ENCODE measurements at regions not wholly inside any gene's neighbourhood (a gene's known extent, or its start where the extent isn't known, plus 50 kb on each side); places are given as distances from the start of the nearest gene placed in this dataset.

GRCh38 chr7:156445997-156446761, 194.4 kb upstream of the RNF32 start:
- DNase-seq = no peak

DNA sequence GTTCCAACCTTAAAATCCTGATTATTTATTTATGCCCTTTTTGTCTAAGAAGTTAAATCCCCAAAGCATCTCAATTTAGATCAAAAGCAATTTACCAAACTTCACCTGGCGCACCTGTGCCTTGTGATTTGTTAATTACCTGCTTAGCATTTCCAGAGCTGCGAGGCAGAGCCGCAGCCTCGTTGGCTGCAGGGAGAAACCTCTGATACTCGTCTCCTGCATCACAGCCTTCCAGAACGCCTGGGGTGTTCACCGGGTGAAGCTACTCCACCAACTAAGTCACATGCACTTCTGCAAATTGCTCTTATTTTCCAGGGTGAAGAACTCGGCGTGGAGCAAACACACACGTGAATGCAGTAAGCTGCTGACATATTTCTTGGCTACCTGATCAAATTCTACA, 198.1 kb upstream of the RNF32 start:
- no peak for DNase-seq

- no peak for DNase-seq
Observed at GRCh38 chr7:156440456-156440855, 200.1 kb upstream of the RNF32 start.

DNA sequence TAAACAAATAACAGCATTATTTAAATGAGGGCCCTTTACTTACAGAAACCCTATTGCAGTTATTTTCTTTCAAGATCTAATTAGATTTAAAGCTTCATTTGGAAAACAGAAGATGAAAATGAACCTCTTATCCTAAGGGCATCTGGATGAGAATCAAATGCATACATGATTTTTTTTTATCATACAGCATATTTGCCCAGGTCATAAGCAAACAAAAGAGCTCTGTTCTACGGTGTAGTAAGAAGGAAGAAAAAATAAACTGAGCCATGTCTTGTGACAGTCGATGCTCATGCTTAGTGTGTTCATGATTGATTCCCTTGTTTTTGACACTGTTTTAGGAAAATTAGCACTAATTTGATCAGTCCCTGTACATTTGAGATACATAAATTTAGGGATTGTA, 202.6 kb upstream of the RNF32 start:
- no peak for DNase-seq

GRCh38 chr7:156437021-156437614, 203.5 kb upstream of the RNF32 start:
- no peak for DNase-seq

DNA sequence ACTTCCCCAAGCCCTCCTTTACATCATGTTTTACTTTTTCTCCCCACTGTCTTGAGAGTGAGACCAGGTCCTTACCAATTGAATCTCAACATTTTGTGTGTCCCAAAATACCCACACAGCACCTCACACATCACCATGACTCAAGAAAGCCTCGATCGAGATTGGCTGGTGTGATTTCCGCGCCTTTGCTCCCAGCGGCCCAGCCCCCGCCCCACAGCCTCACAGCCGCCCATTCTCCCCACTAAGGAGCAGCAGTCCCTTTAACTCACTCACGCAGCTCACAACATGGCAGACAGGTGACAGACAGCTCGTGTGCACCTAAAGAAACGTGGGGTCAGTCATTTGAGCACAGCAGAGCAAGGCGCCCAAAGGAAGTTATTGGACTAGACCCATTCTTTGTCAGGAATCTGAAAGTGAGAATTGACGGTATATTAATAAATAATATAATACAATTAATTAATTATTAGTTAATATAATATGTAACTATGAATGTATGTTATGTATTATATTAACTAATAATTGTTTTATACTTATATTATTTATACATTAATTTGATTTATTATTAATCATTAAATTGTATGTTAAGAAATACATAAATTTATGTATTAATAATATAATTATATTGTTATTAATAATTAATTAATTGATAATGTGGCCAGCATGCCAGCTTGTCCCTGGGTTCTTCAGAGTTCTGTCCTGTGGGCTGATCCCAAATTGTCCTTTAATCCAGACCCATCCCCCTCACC, 204.9 kb upstream of the RNF32 start:
- no peak for DNase-seq

DNA sequence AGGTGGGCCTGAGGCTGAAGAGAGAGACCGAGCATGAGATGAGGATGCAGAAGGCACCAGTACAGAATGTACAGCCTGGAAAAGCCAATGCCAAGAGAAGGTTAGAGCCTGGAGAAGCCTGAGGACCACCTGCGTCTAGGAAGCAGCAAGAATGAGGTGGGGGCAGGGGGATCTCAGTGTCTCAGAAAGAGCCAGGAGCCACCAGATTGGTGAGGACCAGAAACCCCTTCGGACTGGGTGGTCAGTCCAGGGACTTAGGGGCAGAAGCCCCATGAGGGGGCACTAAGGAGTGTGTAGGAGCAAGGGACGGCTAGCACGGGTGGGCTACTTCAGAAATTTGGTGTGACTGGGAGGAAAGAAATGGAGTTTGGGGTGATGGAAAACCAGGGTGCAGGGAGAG, 205.9 kb upstream of the RNF32 start:
- no peak for DNase-seq

- no peak for DNase-seq
Observed at GRCh38 chr7:156432018-156432417, 208.6 kb upstream of the RNF32 start.

GRCh38 chr7:156430109-156430508, 210.5 kb upstream of the RNF32 start:
- DNase-seq = no peak

DNA sequence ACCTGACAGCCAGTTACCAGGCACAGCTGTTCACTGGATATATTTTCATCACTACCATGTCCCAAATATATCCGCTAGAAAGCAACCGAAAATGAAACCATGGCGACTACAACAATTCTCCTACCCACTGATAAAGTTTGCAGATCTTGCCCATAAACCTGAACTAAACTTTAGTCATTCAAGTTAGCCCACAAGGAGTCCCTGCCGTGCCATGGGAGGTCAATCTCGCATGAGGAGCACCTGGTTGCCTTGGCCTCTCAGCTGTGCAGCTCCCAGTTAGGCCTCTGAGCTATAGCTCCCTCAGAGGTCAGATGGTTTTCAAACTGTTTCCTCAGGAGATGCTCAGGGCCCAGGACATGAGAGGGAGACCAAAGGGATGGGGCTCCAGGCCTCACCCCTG, 211.1 kb upstream of the RNF32 start:
- DNase-seq = no peak

GRCh38 chr7:156423876-156424275, 216.7 kb upstream of the RNF32 start:
- DNase-seq = no peak

GRCh38 chr7:156420496-156420895, 220.1 kb upstream of the RNF32 start:
- no peak for DNase-seq

DNA sequence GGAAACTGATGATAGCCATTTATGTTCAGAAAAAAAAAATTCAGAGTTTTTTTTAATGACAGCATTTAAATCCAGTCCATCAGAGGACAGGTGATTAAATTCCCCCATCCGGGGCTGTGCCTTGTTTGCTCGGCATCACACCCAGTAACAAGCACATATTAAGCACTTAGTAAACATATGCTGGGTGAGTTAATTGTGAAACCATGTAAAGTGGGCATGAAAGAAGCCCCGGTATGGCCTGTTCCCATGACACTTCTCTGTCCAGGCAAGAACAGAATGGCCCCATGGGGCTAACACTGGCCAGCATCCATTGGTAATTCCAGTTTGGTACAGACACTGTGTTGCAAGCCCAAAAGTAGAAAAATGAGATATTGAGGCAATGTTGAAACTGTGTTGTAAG, 220.8 kb upstream of the RNF32 start:
- no peak for DNase-seq

GRCh38 chr7:156402255-156402654, 238.3 kb upstream of the RNF32 start:
- no peak for DNase-seq

GRCh38 chr7:156401617-156402016, 239.0 kb upstream of the RNF32 start:
- DNase-seq = no peak

- no peak for DNase-seq
Observed at GRCh38 chr7:156400046-156400445, 240.5 kb upstream of the RNF32 start.

DNA sequence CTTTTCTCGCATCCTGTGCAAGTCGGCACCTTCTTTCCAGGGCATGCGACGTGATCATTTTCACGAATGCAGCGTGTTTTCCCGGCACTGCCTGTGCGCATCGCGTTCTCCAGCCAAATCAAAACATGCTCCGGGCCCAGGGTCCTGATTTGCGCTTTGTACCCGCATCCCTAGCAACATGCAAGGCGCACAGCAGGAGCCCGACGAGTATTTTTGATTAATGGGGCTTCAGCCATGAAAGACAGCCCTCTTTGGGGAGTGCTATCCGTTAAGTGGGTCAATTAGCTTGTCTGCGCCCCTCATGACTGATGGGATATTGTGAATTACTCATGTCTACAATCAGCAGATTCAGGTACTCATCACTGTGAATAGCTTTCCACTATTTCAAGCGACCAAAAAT, 243.3 kb upstream of the RNF32 start:
- DNase-seq = no peak

GRCh38 chr7:156389116-156389692, 251.4 kb upstream of the RNF32 start:
- no peak for DNase-seq

- no peak for DNase-seq
Observed at GRCh38 chr7:156386097-156386496, 254.5 kb upstream of the RNF32 start.

DNA sequence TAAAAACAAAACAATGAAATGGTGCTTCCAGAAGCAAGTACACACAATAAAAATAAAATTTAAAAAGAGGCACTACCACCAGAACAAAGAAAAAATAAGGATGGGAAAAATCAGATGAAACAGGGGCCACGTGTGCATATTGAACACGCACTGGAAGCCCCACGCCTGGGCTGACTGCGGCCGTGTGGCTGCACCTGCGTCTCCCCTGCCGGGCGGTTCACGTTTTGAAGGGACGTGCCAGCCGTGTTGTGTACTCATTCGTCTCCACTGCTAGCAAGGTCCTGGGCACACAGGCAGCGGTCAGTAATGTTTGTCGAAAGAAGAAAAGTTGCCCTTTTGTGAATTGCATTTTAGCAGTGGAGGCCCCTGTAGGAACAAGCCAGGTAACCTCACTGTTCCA, 255.9 kb upstream of the RNF32 start:
- no peak for DNase-seq

- DNase-seq = no peak
Observed at GRCh38 chr7:156383526-156383925, 257.0 kb upstream of the RNF32 start.

GRCh38 chr7:156380261-156380660, 260.3 kb upstream of the RNF32 start:
- DNase-seq = no peak

DNA sequence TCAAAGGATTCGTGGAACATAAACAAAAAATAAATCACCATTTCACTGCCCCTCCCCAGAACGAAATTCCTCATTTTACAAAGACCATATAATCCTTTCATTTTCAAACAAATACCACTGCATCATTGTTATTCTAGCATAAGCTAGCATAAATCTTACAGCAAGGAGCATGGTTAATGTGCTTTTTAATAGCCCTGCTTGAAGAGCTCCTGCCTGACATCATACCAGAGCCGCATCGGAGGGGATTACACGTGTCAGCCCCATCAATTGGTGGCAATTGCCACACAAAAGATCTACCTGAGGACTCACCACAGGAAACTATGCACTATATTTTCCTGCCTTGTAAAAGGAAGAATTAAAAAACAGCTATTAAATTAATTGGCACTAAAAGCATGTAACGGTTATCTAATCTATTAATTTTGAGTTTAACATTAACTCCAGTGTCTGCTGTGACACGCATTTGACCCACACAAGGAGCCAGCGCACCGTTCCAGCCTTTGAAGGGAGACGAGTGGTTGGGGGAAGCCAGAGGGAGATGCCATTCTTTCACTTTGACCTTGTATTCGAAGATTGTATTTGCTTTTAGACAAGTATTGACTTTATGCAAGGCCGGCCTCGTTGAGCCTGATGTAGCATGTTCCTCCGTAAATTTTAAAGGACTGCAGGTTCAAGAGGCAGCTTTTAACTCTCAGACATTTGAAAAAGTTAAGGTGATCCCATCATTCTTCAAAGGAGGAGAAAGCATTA, 261.1 kb upstream of the RNF32 start:
- DNase-seq = no peak

All from fibroblast of skin of abdomen (primary cell).